Vagina (tissue), 2 donors: ENCODE measurements at regions not wholly inside any gene's neighbourhood (a gene's known extent, or its start where the extent isn't known, plus 50 kb on each side); places are given as distances from the start of the nearest gene placed in this dataset.

ENCODE experiments used
- DNase-seq, 2 donors: peaks; one replicate each; pipeline ENCODE4 v3.0.0-alpha.2; 2017; ENCODE audit errors: extremely low spot score in 2 of 2
- H3K27ac ChIP-seq: fragments of 200-600 bp; sonication (generic); one replicate; pipeline ENCODE4 v1.5.1; 2019
- H3K27me3 ChIP-seq: fragments of 200-600 bp; sonication (generic); one replicate; pipeline ENCODE4 v1.5.1; 2019
- H3K36me3 ChIP-seq, 2 donors: fragments of 200-600 bp; sonication (generic); one replicate each; pipeline ENCODE4 v1.5.1; 2017 to 2019
- H3K4me1 ChIP-seq: fragments of 200-600 bp; sonication (generic); one replicate; pipeline ENCODE4 v1.5.1; 2019
- H3K4me3 ChIP-seq, 2 donors: fragments of 200-600 bp; sonication (generic); 1 replicate in 1 of 2; 2 replicates in 1 of 2; pipeline ENCODE4 v1.5.1; 2016 to 2019
- H3K9me3 ChIP-seq: fragments of 200-600 bp; sonication (generic); one replicate; pipeline ENCODE4 v1.5.1; 2019
- CTCF ChIP-seq, 3 experiments: fragments of 450-650 bp in 2 of 3; fragments of 200-600 bp in 1 of 3; sonication (generic) in 1 of 3; IDR thresholded peaks; one replicate each; pipeline ENCODE4 v1.5.1; 2017 to 2019; ENCODE audit warnings: antibody characterized with exemption in 3 of 3, mild to moderate bottlenecking in 2 of 3, moderate library complexity in 2 of 3
- POLR2A ChIP-seq, 2 donors: fragments of 450-650 bp; IDR thresholded peaks; one replicate each; pipeline ENCODE4 v1.6.1; 2017; ENCODE audit warnings: antibody characterized with exemption in 2 of 2, mild to moderate bottlenecking in 2 of 2, moderate library complexity in 2 of 2
- POLR2AphosphoS5 ChIP-seq, 2 donors: sonication (generic); formaldehyde crosslinking; IDR thresholded peaks; one replicate each; pipeline ENCODE4 v1.9.0; 2017; ENCODE audit warnings: antibody characterized with exemption in 2 of 2, mild to moderate bottlenecking in 2 of 2, low read depth in 1 of 2; ENCODE audit not compliant: insufficient read depth in 1 of 2
- intact Hi-C: fragments of 100-400 bp; cut with DNase I; formaldehyde crosslinking; loops from one replicate; pipeline ENCODE4 v1.15.1; 2023

- Histone ChIP-seq H3K27ac (no peak overlapping the region), H3K36me3 (no peaks in the 10 kb centered on the region), H3K4me3 (no peak overlapping the region), H3K9me3 (no peaks in the 10 kb centered on the region), H3K4me1 (no peaks in the 10 kb centered on the region), H3K27me3 (no peaks in the 10 kb centered on the region)
- no peak for DNase-seq
- intact Hi-C loops: no loop called here
- no peak for TF ChIP-seq CTCF (IDR thresholded peaks at IDR 0.05)
These were observed 232.1 kb upstream of the ZWINT start for GRCh38 chr10:56593120-56593519.

- no peaks in the 10 kb centered on the region for H3K4me1 ChIP-seq
- H3K4me3 ChIP-seq: no peak overlapping the region
- H3K36me3 ChIP-seq: no peaks in the 10 kb centered on the region
- H3K27ac ChIP-seq: no peak overlapping the region
- H3K9me3 ChIP-seq: no peaks in the 10 kb centered on the region
- H3K27me3 ChIP-seq: no peaks in the 10 kb centered on the region
- no peak for TF ChIP-seq POLR2AphosphoS5 (IDR thresholded peaks at IDR 0.05; ENCODE audit: insufficient read depth in 1 of 2, low read depth in 1 of 2)
- intact Hi-C loops: no loop called here
- DNase-seq: no peak
These were observed 225.4 kb upstream of the ZWINT start for GRCh38 chr10:56586461-56586891.

- H3K4me3 ChIP-seq: no peak overlapping the region
- no peaks in the 10 kb centered on the region for H3K9me3 ChIP-seq
- H3K36me3 ChIP-seq: no peaks in the 10 kb centered on the region
- TF ChIP-seq POLR2A (IDR thresholded peaks at IDR 0.05): no peak
- no peak for TF ChIP-seq CTCF (IDR thresholded peaks at IDR 0.05)
- TF ChIP-seq POLR2AphosphoS5 (IDR thresholded peaks at IDR 0.05; ENCODE audit: insufficient read depth in 1 of 2, low read depth in 1 of 2): no peak
- H3K27me3 ChIP-seq: no peaks in the 10 kb centered on the region
- H3K4me1 ChIP-seq: no peaks in the 10 kb centered on the region
- no peak for DNase-seq
- intact Hi-C loops: no loop called here
- H3K27ac ChIP-seq: no peak overlapping the region
These were observed 224.6 kb upstream of the ZWINT start for GRCh38 chr10:56585447-56586171.

GRCh38 chr10:56583316-56583715, 222.3 kb upstream of the ZWINT start:
- H3K27ac ChIP-seq: no peak overlapping the region
- no peaks in the 10 kb centered on the region for H3K9me3 ChIP-seq
- intact Hi-C loops: no loop called here
- H3K4me1 ChIP-seq: no peaks in the 10 kb centered on the region
- no peak for DNase-seq
- H3K27me3 ChIP-seq: no peaks in the 10 kb centered on the region
- no peaks in the 10 kb centered on the region for H3K36me3 ChIP-seq
- TF ChIP-seq POLR2AphosphoS5 (IDR thresholded peaks at IDR 0.05; ENCODE audit: insufficient read depth in 1 of 2, low read depth in 1 of 2): no peak
- TF ChIP-seq CTCF (IDR thresholded peaks at IDR 0.05): no peak
- TF ChIP-seq POLR2A (IDR thresholded peaks at IDR 0.05): no peak
- no peak overlapping the region for H3K4me3 ChIP-seq

- no peaks in the 10 kb centered on the region for H3K9me3 ChIP-seq
- no peak overlapping the region for H3K4me3 ChIP-seq
- H3K36me3 ChIP-seq: no peaks in the 10 kb centered on the region
These were observed 206.5 kb upstream of the ZWINT start for GRCh38 chr10:56567580-56567979.

More at GRCh38 chr10:56567580-56567979, 206.5 kb upstream of the ZWINT start:
- H3K27ac ChIP-seq: no peak overlapping the region
- TF ChIP-seq CTCF (IDR thresholded peaks at IDR 0.05): no peak
- no peak for TF ChIP-seq POLR2A (IDR thresholded peaks at IDR 0.05)
- no peak for TF ChIP-seq POLR2AphosphoS5 (IDR thresholded peaks at IDR 0.05; ENCODE audit: insufficient read depth in 1 of 2, low read depth in 1 of 2)
- DNase-seq: no peak
- intact Hi-C loops: no loop called here
- H3K27me3 ChIP-seq: no peaks in the 10 kb centered on the region
- H3K4me1 ChIP-seq: no peaks in the 10 kb centered on the region
